WTC11 (cell line): ENCODE measurements at regions not wholly inside any gene's neighbourhood (a gene's known extent, or its start where the extent isn't known, plus 50 kb on each side); places are given as distances from the start of the nearest gene placed in this dataset.

Experiments used
- CTCF ChIP-seq: fragments of 200-600 bp; IDR thresholded peaks from 2 replicates; pipeline ENCODE4 v1.8.0; 2022; ENCODE audit warnings: antibody characterized with exemption
- ESRRA ChIP-seq: sonication (generic); formaldehyde crosslinking; IDR thresholded peaks from 2 replicates; pipeline ENCODE4 v1.8.1; 2022; ENCODE audit warnings: mild to moderate bottlenecking, missing genetic modification reagents, borderline replicate concordance
- MXD4 ChIP-seq: fragments of 250-450 bp; sonication (Bioruptor Pico); IDR thresholded peaks from 2 replicates; pipeline ENCODE4 v1.8.0; 2021; ENCODE audit warnings: mild to moderate bottlenecking, moderate library complexity, borderline replicate concordance
- NR2C2 ChIP-seq: sonication (generic); formaldehyde crosslinking; IDR thresholded peaks from 2 replicates; pipeline ENCODE4 v1.8.0; 2022; ENCODE audit warnings: mild to moderate bottlenecking, missing genetic modification reagents
- TP53 ChIP-seq: sonication (generic); formaldehyde crosslinking; IDR thresholded peaks from 2 replicates; pipeline ENCODE4 v1.8.1; 2023; ENCODE audit warnings: mild to moderate bottlenecking, missing genetic modification reagents
- ZBTB43 ChIP-seq: sonication (generic); formaldehyde crosslinking; IDR thresholded peaks from 2 replicates; pipeline ENCODE4 v1.8.1; 2023; ENCODE audit warnings: mild to moderate bottlenecking, missing genetic modification reagents

GRCh38 chr18:54712306-54712705, 116.0 kb upstream of the RAB27B start:
- TF ChIP-seq CTCF (no peak), ESRRA (CRISPR knock-in tag) (no peak), NR2C2 (CRISPR knock-in tag) (no peak), TP53 (CRISPR knock-in tag) (no peak), MXD4 (no peak), ZBTB43 (no peak)
